ENCODE measurements at regions not wholly inside any gene's neighbourhood (a gene's known extent, or its start where the extent isn't known, plus 50 kb on each side); places are given as distances from the start of the nearest gene placed in this dataset.

- TF ChIP-seq GATA2 (IDR thresholded peaks at IDR 0.05; ENCODE audit: low read depth, low read length) (no peak), GATA3 (IDR thresholded peaks at IDR 0.05; ENCODE audit: low read depth, low read length) (no peak)
Observed at GRCh38 chr20:58600756-58601155, 50.3 kb upstream of the STX16 start.

GRCh38 chr20:58599966-58600365 is 51.1 kb upstream of the STX16 start:
- no peak for TF ChIP-seq GATA2 (IDR thresholded peaks at IDR 0.05; ENCODE audit: low read depth, low read length)
- no peak for TF ChIP-seq GATA3 (IDR thresholded peaks at IDR 0.05; ENCODE audit: low read depth, low read length)

- TF ChIP-seq GATA3 (IDR thresholded peaks at IDR 0.05; ENCODE audit: low read depth, low read length), result peak; percentile 82
- peak; percentile 63 for TF ChIP-seq GATA2 (IDR thresholded peaks at IDR 0.05; ENCODE audit: low read depth, low read length)
Observed at GRCh38 chr20:58598211-58599015, 52.7 kb upstream of the STX16 start.

GRCh38 chr20:58597249-58597891 is 53.7 kb upstream of the STX16 start:
- TF ChIP-seq GATA2 (IDR thresholded peaks at IDR 0.05; ENCODE audit: low read depth, low read length), result no peak

GRCh38 chr20:58596750-58597248 is 54.3 kb upstream of the STX16 start:
- no peak for TF ChIP-seq GATA2 (IDR thresholded peaks at IDR 0.05; ENCODE audit: low read depth, low read length)
- TF ChIP-seq GATA3 (IDR thresholded peaks at IDR 0.05; ENCODE audit: low read depth, low read length), result no peak

- no peak for TF ChIP-seq GATA3 (IDR thresholded peaks at IDR 0.05; ENCODE audit: low read depth, low read length)
- no peak for TF ChIP-seq GATA2 (IDR thresholded peaks at IDR 0.05; ENCODE audit: low read depth, low read length)
Observed at GRCh38 chr20:58596244-58596643, 54.8 kb upstream of the STX16 start.

- TF ChIP-seq GATA2 (IDR thresholded peaks at IDR 0.05; ENCODE audit: low read depth, low read length) (no peak), GATA3 (IDR thresholded peaks at IDR 0.05; ENCODE audit: low read depth, low read length) (no peak)
Observed at GRCh38 chr20:58595167-58595566, 55.9 kb upstream of the STX16 start.

GRCh38 chr20:58593880-58594638 is 57.0 kb upstream of the STX16 start:
- TF ChIP-seq GATA2 (IDR thresholded peaks at IDR 0.05; ENCODE audit: low read depth, low read length) (no peak), GATA3 (IDR thresholded peaks at IDR 0.05; ENCODE audit: low read depth, low read length) (no peak)

- no peak for TF ChIP-seq GATA3 (IDR thresholded peaks at IDR 0.05; ENCODE audit: low read depth, low read length)
- no peak for TF ChIP-seq GATA2 (IDR thresholded peaks at IDR 0.05; ENCODE audit: low read depth, low read length)
Observed at GRCh38 chr20:58592076-58592695, 58.9 kb upstream of the STX16 start.

GRCh38 chr20:58590679-58591473 is 60.2 kb upstream of the STX16 start:
- TF ChIP-seq GATA2 (IDR thresholded peaks at IDR 0.05; ENCODE audit: low read depth, low read length) (no peak), GATA3 (IDR thresholded peaks at IDR 0.05; ENCODE audit: low read depth, low read length) (no peak)

GRCh38 chr20:58587467-58587866 is 63.6 kb upstream of the STX16 start:
- TF ChIP-seq GATA2 (IDR thresholded peaks at IDR 0.05; ENCODE audit: low read depth, low read length), result no peak
- no peak for TF ChIP-seq GATA3 (IDR thresholded peaks at IDR 0.05; ENCODE audit: low read depth, low read length)

GRCh38 chr20:58586565-58587093 is 64.5 kb upstream of the STX16 start:
- TF ChIP-seq GATA3 (IDR thresholded peaks at IDR 0.05; ENCODE audit: low read depth, low read length) (no peak), GATA2 (IDR thresholded peaks at IDR 0.05; ENCODE audit: low read depth, low read length) (no peak)

Measured in SH-SY5Y (cell line).